H1 (cell line): ENCODE measurements at regions not wholly inside any gene's neighbourhood (a gene's known extent, or its start where the extent isn't known, plus 50 kb on each side); places are given as distances from the start of the nearest gene placed in this dataset.

ENCODE experiments used
- CTCF ChIA-PET: fragments of 300-600 bp; sonication (Branson Sonifier 250); formaldehyde crosslinking; loops from one replicate; lab custom pipeline; 2021; ENCODE audit not compliant: partially characterized antibody; lab: Charles Lee
- POLR2A ChIA-PET: fragments of 300-600 bp; sonication (Branson Sonifier 250); formaldehyde crosslinking; loops from one replicate; lab custom pipeline; 2021; ENCODE audit warnings: inconsistent platforms; ENCODE audit not compliant: partially characterized antibody; lab: Charles Lee
- DNase-seq, 2 experiments: peaks; one replicate each; pipeline versions ENCODE4 v3.0.0 to v3.0.0-alpha.2; 2010 to 2022; ENCODE audit warnings: low spot score in 2 of 2, low read depth in 1 of 2, mixed read lengths in 1 of 2
- FAIRE-seq: peaks from 2 replicates; lab custom pipeline; 2011; peaks lifted over from hg19 to GRCh38; lab: Jason Lieb, UNC
- H2AFZ ChIP-seq: 2 replicates; pipeline ENCODE4 v1.8.1; 2012; ENCODE audit warnings: low read length, inconsistent platforms
- H2AK5ac ChIP-seq: 2 replicates; pipeline ENCODE4 v1.6.1; 2013; ENCODE audit warnings: low read depth, low read length
- H2BK120ac ChIP-seq: replicated peaks from 2 replicates; pipeline ENCODE3; 2013; ENCODE audit warnings: low read depth, low read length, inconsistent platforms
- H2BK12ac ChIP-seq: 2 replicates; pipeline ENCODE4 v1.6.1; 2013; ENCODE audit warnings: low read depth, low read length
- H2BK15ac ChIP-seq: 2 replicates; pipeline ENCODE4 v1.6.1; 2013; ENCODE audit warnings: low read length
- H2BK20ac ChIP-seq: 2 replicates; pipeline ENCODE4 v1.6.1; 2013; ENCODE audit warnings: low read length
- H2BK5ac ChIP-seq: 2 replicates; pipeline ENCODE4 v1.6.1; 2013; ENCODE audit warnings: low read depth, low read length
- H3K14ac ChIP-seq: 2 replicates; pipeline ENCODE4 v1.6.1; 2013; ENCODE audit warnings: inconsistent platforms; ENCODE audit not compliant: insufficient read length
- H3K18ac ChIP-seq: 2 replicates; pipeline ENCODE4 v1.6.1; 2013; ENCODE audit warnings: low read length; ENCODE audit errors: extremely low read depth
- H3K23ac ChIP-seq: 2 replicates; pipeline ENCODE4 v1.6.1; 2013; ENCODE audit warnings: inconsistent platforms; ENCODE audit not compliant: insufficient read length
- H3K23me2 ChIP-seq: 2 replicates; pipeline ENCODE4 v1.6.1; 2013; ENCODE audit warnings: low read depth, low read length
- H3K27ac ChIP-seq: 2 replicates; pipeline ENCODE4 v1.6.1; 2011; ENCODE audit warnings: low read depth, low read length, inconsistent platforms
- H3K27me3 ChIP-seq, 4 experiments: replicated peaks in 1 of 4; 1 replicate in 1 of 4; 2 replicates in 3 of 4; pipeline versions ENCODE4 v1.6.1 to v1.8.1; 2011 to 2013; ENCODE audit warnings: low read length in 3 of 4, mild to moderate bottlenecking in 3 of 4, inconsistent platforms in 2 of 4, mixed read lengths in 2 of 4, moderate library complexity in 1 of 4; ENCODE audit not compliant: control insufficient read depth in 3 of 4, insufficient read depth in 3 of 4; ENCODE audit errors: extremely low read depth in 1 of 4
- H3K36me3 ChIP-seq, 4 experiments: 2 replicates each; pipeline versions ENCODE4 v1.6.1 to v1.8.1; 2011 to 2013; ENCODE audit warnings: mild to moderate bottlenecking in 4 of 4, low read length in 3 of 4, moderate library complexity in 2 of 4, control low read depth in 1 of 4, inconsistent platforms in 1 of 4; ENCODE audit not compliant: insufficient read depth in 4 of 4, control insufficient read depth in 2 of 4
- H3K4ac ChIP-seq: replicated peaks from 2 replicates; pipeline ENCODE3; 2013; ENCODE audit warnings: low read length, low read depth, mixed read lengths, inconsistent platforms; ENCODE audit not compliant: insufficient read length
- H3K4me1 ChIP-seq, 4 experiments: replicated peaks in 1 of 4; 1 replicate in 1 of 4; 2 replicates in 3 of 4; pipeline versions ENCODE4 v1.6.1 to v1.8.1; 2011 to 2013; ENCODE audit warnings: low read length in 3 of 4, inconsistent platforms in 2 of 4, mixed read lengths in 1 of 4; ENCODE audit not compliant: insufficient read depth in 4 of 4, control insufficient read depth in 3 of 4
- H3K4me2 ChIP-seq, 2 experiments: 2 replicates each; pipeline versions ENCODE4 v1.6.1 to v1.8.1; 2011 to 2013; ENCODE audit warnings: low read depth in 2 of 2, low read length in 2 of 2, control low read depth in 1 of 2, inconsistent platforms in 1 of 2, mild to moderate bottlenecking in 1 of 2; ENCODE audit not compliant: insufficient read depth in 1 of 2
- H3K4me3 ChIP-seq, 4 experiments: fragments of 200-600, 300-600 bp in 1 of 4; sonication (generic), shearing (Covaris generic), sonication (Bioruptor Twin) in 1 of 4; 2 replicates each; pipeline versions ENCODE4 v1.5.1 to v1.8.1; 2011 to 2016; ENCODE audit warnings: low read length in 4 of 4, low read depth in 3 of 4, control low read depth in 2 of 4, inconsistent platforms in 2 of 4, mild to moderate bottlenecking in 2 of 4, mixed read lengths in 1 of 4, moderate library complexity in 1 of 4; ENCODE audit not compliant: insufficient read depth in 2 of 4; ENCODE audit errors: extremely low read depth in 1 of 4
- H3K56ac ChIP-seq: replicated peaks from 2 replicates; pipeline ENCODE3; 2013; ENCODE audit warnings: low read depth, mild to moderate bottlenecking, mixed read lengths, low read length, inconsistent platforms; ENCODE audit not compliant: insufficient read length
- H3K79me1 ChIP-seq: 2 replicates; pipeline ENCODE4 v1.6.1; 2013; ENCODE audit warnings: low read depth, low read length, control low read depth
- H3K79me2 ChIP-seq, 2 experiments: 2 replicates each; pipeline versions ENCODE4 v1.6.1 to v1.8.1; 2012 to 2013; ENCODE audit warnings: low read length in 2 of 2, mild to moderate bottlenecking in 2 of 2, inconsistent platforms in 1 of 2; ENCODE audit not compliant: insufficient read depth in 2 of 2, control insufficient read depth in 1 of 2
- H3K9ac ChIP-seq, 4 experiments: replicated peaks in 1 of 4; 1 replicate in 1 of 4; 2 replicates in 3 of 4; pipeline versions ENCODE4 v1.6.1 to v1.8.1; 2011 to 2013; ENCODE audit warnings: low read depth in 3 of 4, low read length in 3 of 4, control low read depth in 2 of 4, mild to moderate bottlenecking in 2 of 4, moderate library complexity in 2 of 4, inconsistent platforms in 1 of 4; ENCODE audit errors: extremely low read depth in 1 of 4
- H3K9me3 ChIP-seq, 2 experiments: 2 replicates each; pipeline versions ENCODE4 v1.6.1 to v1.8.1; 2012 to 2013; ENCODE audit warnings: mild to moderate bottlenecking in 2 of 2, moderate library complexity in 2 of 2, control low read depth in 1 of 2, inconsistent platforms in 1 of 2, low read depth in 1 of 2, low read length in 1 of 2, mixed read lengths in 1 of 2; ENCODE audit not compliant: insufficient read depth in 2 of 2
- H4K20me1 ChIP-seq, 2 experiments: replicated peaks in 1 of 2; 2 replicates each; pipeline versions ENCODE3 to v1.8.1; 2011 to 2013; ENCODE audit warnings: inconsistent platforms in 2 of 2, low read length in 2 of 2, mild to moderate bottlenecking in 1 of 2; ENCODE audit not compliant: insufficient read depth in 2 of 2, control insufficient read depth in 1 of 2
- H4K5ac ChIP-seq: 2 replicates; pipeline ENCODE4 v1.6.1; 2013; ENCODE audit warnings: low read length, low read depth, mixed read lengths, inconsistent platforms; ENCODE audit not compliant: insufficient read length
- H4K8ac ChIP-seq: 2 replicates; pipeline ENCODE4 v1.8.0; 2013; ENCODE audit warnings: mild to moderate bottlenecking, moderate library complexity, low read length, inconsistent platforms; ENCODE audit not compliant: insufficient read depth; ENCODE audit errors: extremely low read depth
- H4K91ac ChIP-seq: replicated peaks from 2 replicates; pipeline ENCODE3; 2013; ENCODE audit warnings: low read length, mixed read lengths, inconsistent platforms; ENCODE audit not compliant: insufficient read length
- EP300 ChIP-seq, 2 experiments: IDR thresholded peaks; 1 replicate in 1 of 2; 2 replicates in 1 of 2; pipeline ENCODE4 v1.6.1; 2011 to 2012; ENCODE audit warnings: low read depth in 2 of 2, low read length in 2 of 2, mild to moderate bottlenecking in 2 of 2, borderline replicate concordance in 1 of 2, inconsistent platforms in 1 of 2, moderate library complexity in 1 of 2
- GTF2F1 ChIP-seq: IDR thresholded peaks from 2 replicates; pipeline ENCODE4 v1.6.1; 2012; ENCODE audit warnings: low read depth, low read length, improper control_type of control experiment, borderline replicate concordance
- MAFK ChIP-seq: IDR thresholded peaks from 2 replicates; pipeline ENCODE4 v1.6.1; 2012; ENCODE audit warnings: low read depth, mild to moderate bottlenecking, improper control_type of control experiment, low read length
- PHF8 ChIP-seq: fragments of 200-600 bp; sonication (generic); conservative IDR thresholded peaks from 2 replicates; pipeline ENCODE4 v1.7.1; 2012; ENCODE audit warnings: low read depth, mild to moderate bottlenecking, inconsistent platforms, low read length, moderate library complexity
- POLR2A ChIP-seq, 2 experiments: IDR thresholded peaks; 1 replicate in 1 of 2; 2 replicates in 1 of 2; pipeline ENCODE4 v1.6.1; 2011; ENCODE audit warnings: low read depth in 2 of 2, low read length in 2 of 2, mild to moderate bottlenecking in 2 of 2; ENCODE audit errors: control extremely low read depth in 1 of 2
- SIRT6 ChIP-seq: IDR thresholded peaks from one replicate; pipeline ENCODE4 v1.7.1; 2012; ENCODE audit warnings: low read length, inconsistent platforms
- SP2 ChIP-seq: IDR thresholded peaks from 2 replicates; pipeline ENCODE4 v1.6.1; 2012; ENCODE audit warnings: mild to moderate bottlenecking, low read length, inconsistent platforms
- TBP ChIP-seq: IDR thresholded peaks from 2 replicates; pipeline ENCODE4 v1.6.1; 2011; ENCODE audit warnings: low read depth, low read length, improper control_type of control experiment
- TCF12 ChIP-seq: IDR thresholded peaks from 2 replicates; pipeline ENCODE4 v1.6.1; 2011; ENCODE audit warnings: low read depth, mild to moderate bottlenecking, low read length
- WGBS, 2 experiments: shearing (Covaris generic) in 1 of 2; methylation state at CpG; one replicate each; pipeline versions ENCODE4 v1.1.6 to v1.1.7; 2013 to 2015; ENCODE audit warnings: low lambda C conversion rate in 2 of 2, mixed read lengths in 2 of 2, inconsistent platforms in 1 of 2, low coverage in 1 of 2, missing lambda C conversion rate in 1 of 2; ENCODE audit not compliant: insufficient replicate concordance in 2 of 2, insufficient coverage in 1 of 2, insufficient read length in 1 of 2; ENCODE audit errors: extremely low coverage in 1 of 2, missing lambda C conversion rate in 1 of 2; 5-methylcytosine and 5-hydroxymethylcytosine counted together
- TF ChIP-seq, protein P1 (sequence below): IDR thresholded peaks from 2 replicates; pipeline ENCODE4 v1.6.1; 2012; ENCODE audit warnings: inconsistent platforms

DNA sequence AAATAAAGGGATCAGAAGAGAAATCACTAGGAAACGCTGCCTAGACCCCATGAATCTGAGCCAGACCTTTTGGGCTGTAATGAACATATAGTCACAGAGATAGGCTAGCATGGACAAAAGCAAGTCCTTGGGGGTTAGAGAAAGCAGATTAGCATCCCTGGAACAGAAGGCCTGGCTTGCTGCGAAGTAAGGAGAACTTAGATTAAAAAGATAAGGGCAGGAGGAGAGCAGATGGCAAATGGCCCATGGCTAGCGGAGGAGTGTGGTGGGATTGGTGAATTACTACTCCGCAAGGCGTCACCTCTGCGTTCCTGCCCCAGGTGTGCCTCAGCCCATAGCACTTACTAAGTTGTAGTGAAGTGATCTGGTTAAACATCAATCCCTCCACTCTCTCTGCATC lies 92.3 kb upstream of the ZNF438 start:
- Histone ChIP-seq H2BK20ac (no peak overlapping the region), H3K14ac (no peak overlapping the region), H4K5ac (no peak overlapping the region), H3K27ac (no peak overlapping the region), H2BK120ac (no peak overlapping the region), H3K23me2 (no peaks in the 10 kb centered on the region), H3K36me3 (no peaks in the 10 kb centered on the region), H3K4me2 (no peak overlapping the region), H4K91ac (no peak overlapping the region), H3K79me2 (no peaks in the 10 kb centered on the region), H3K4ac (no peak overlapping the region), H2BK5ac (no peak overlapping the region), H3K9me3 (no peaks in the 10 kb centered on the region), H3K9ac (no peak overlapping the region), H3K79me1 (no peaks in the 10 kb centered on the region), H3K4me3 (no peak overlapping the region), H3K18ac (no peak overlapping the region), H3K4me1 (no peaks in the 10 kb centered on the region), H4K8ac (no peak overlapping the region), H3K56ac (no peak overlapping the region), H2BK15ac (no peak overlapping the region), H3K23ac (no peak overlapping the region), H4K20me1 (no peaks in the 10 kb centered on the region), H2BK12ac (no peak overlapping the region), H3K27me3 (peaks cover 0 to 2% (median 0%) of the 10 kb centered on the region in 4 experiments; a peak in 1 of 7 replicates), H2AK5ac (no peak overlapping the region), H2AFZ (no peak overlapping the region)
- 98% methylated on average over 6 of the region's 6 CpGs; no CpG with 5 or more reads in 1 of the 2 experiments for WGBS, 2 experiments
- FAIRE-seq (no peak), DNase-seq (no peak)
- CTCF ChIA-PET, result no interaction called here
- POLR2A ChIA-PET, result interaction anchor here (1.2 kb wide), 1 partner anchor 10 kb away, joined by 3 read pairs; no protein-coding TSS in a partner anchor
- TF ChIP-seq TCF12, result no peak
- TF ChIP-seq GTF2F1, result no peak
- TF ChIP-seq, protein P1, sequence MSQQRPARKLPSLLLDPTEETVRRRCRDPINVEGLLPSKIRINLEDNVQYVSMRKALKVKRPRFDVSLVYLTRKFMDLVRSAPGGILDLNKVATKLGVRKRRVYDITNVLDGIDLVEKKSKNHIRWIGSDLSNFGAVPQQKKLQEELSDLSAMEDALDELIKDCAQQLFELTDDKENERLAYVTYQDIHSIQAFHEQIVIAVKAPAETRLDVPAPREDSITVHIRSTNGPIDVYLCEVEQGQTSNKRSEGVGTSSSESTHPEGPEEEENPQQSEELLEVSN, result no peak
- no peak for TF ChIP-seq SIRT6
- no peak for TF ChIP-seq PHF8
- no peak for TF ChIP-seq MAFK
- TF ChIP-seq POLR2A (IDR thresholded peaks at IDR 0.05; ENCODE audit: control extremely low read depth in 1 of 2, low read depth in 2 of 2, low read length in 2 of 2), result no peak
- TF ChIP-seq SP2, result no peak
- no peak for TF ChIP-seq TBP
- TF ChIP-seq EP300 (IDR thresholded peaks at IDR 0.05; ENCODE audit: borderline replicate concordance in 1 of 2, low read depth in 2 of 2, low read length in 2 of 2), result no peak
